Gastroesophageal sphincter (tissue), 4 donors: ENCODE measurements at regions not wholly inside any gene's neighbourhood (a gene's known extent, or its start where the extent isn't known, plus 50 kb on each side); places are given as distances from the start of the nearest gene placed in this dataset.

Experiments used
- ATAC-seq: fragments of 150-250 bp; one replicate; pipeline ENCODE4 v1.9.1; 2016; ENCODE audit warnings: mild to moderate bottlenecking, moderate library complexity
- H3K27ac ChIP-seq, 4 donors: fragments of 200-600 bp; sonication (generic) in 3 of 4; 1 replicate in 3 of 4; 2 replicates in 1 of 4; pipeline ENCODE4 v1.5.1; 2016 to 2019
- H3K27me3 ChIP-seq: fragments of 200-600 bp; sonication (generic); one replicate; pipeline ENCODE4 v1.5.1; 2019
- H3K36me3 ChIP-seq, 2 donors: fragments of 200-600 bp; sonication (generic); one replicate each; pipeline ENCODE4 v1.5.1; 2019; ENCODE audit warnings: control low read depth in 1 of 2
- H3K4me1 ChIP-seq, 3 donors: fragments of 200-600 bp; sonication (generic); 1 replicate in 2 of 3; 2 replicates in 1 of 3; pipeline ENCODE4 v1.5.1; 2016 to 2019; ENCODE audit warnings: control low read depth in 2 of 3
- H3K4me3 ChIP-seq, 2 donors: fragments of 200-600 bp; sonication (generic); one replicate each; pipeline ENCODE4 v1.5.1; 2019; ENCODE audit warnings: mild to moderate bottlenecking in 1 of 2, moderate library complexity in 1 of 2
- H3K9me3 ChIP-seq, 3 donors: fragments of 200-600 bp; sonication (generic); one replicate each; pipeline ENCODE4 v1.5.1; 2017 to 2019; ENCODE audit warnings: control low read depth in 2 of 3
- CTCF ChIP-seq, 4 experiments: fragments of 200-600 bp in 2 of 4; fragments of 450-650 bp in 2 of 4; sonication (generic) in 1 of 4; IDR thresholded peaks; one replicate each; pipeline ENCODE4 v1.5.1; 2017 to 2019; ENCODE audit warnings: antibody characterized with exemption in 4 of 4, mild to moderate bottlenecking in 2 of 4, moderate library complexity in 2 of 4
- EP300 ChIP-seq: sonication (generic); formaldehyde crosslinking; IDR thresholded peaks from one replicate; pipeline ENCODE4 v1.6.1; 2017; ENCODE audit warnings: antibody characterized with exemption, mild to moderate bottlenecking
- POLR2A ChIP-seq, 2 donors: fragments of 450-650 bp; IDR thresholded peaks; one replicate each; pipeline ENCODE4 v1.6.1; 2017; ENCODE audit warnings: antibody characterized with exemption in 2 of 2, mild to moderate bottlenecking in 2 of 2, moderate library complexity in 1 of 2
- POLR2AphosphoS5 ChIP-seq: sonication (generic); formaldehyde crosslinking; IDR thresholded peaks from one replicate; pipeline ENCODE4 v1.6.1; 2017; ENCODE audit warnings: antibody characterized with exemption
- WGBS, 2 donors: methylation state at CpG; one replicate each; pipeline ENCODE4 v1.1.5; 2018; ENCODE audit warnings: low coverage in 1 of 2; 5-methylcytosine and 5-hydroxymethylcytosine counted together

DNA sequence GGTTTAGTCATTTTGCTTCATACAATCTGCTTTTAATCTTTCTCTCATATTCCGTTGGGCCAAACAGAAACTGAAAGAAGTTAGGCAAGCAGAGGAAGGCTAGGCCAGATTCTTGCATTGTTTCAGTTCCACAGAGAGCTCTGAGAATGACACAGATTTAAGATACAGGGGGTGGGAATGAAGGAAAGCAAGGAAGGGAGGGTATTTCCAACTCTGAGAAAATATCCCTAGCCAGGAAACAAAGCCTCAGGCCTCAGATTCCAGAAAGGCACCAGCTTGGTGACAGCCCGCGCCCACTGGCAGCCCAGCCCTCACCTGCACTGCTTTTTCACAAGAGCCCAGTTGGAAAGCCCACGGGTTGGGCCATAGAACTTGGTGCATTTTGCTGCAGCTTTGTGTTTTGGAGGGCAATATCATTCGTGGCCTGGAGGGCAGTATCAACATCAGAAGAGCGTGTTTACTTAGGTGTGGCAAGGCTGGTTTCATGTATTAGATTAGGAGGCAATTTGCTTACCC lies 63.5 kb downstream of the ENC1 start:
- H3K4me1 ChIP-seq = peaks cover 0 to 13% (median 6%) of the 10 kb centered on the region in 3 donors
- peak; percentile 39 for ATAC-seq
- H3K36me3 ChIP-seq = no peaks in the 10 kb centered on the region
- no peak overlapping the region for H3K4me3 ChIP-seq
- H3K27ac ChIP-seq = peak overlapping the region in 3 of 4 donors; percentile 47 to 59 (median 56)
- TF ChIP-seq POLR2A (IDR thresholded peaks at IDR 0.05) = no peak
- no peaks in the 10 kb centered on the region for H3K9me3 ChIP-seq
- no peaks in the 10 kb centered on the region for H3K27me3 ChIP-seq
- WGBS, 2 donors = 52 to 68% methylated on average over 3 to 4 of the region's 6 CpGs

GRCh38 chr5:74575741-74576538 lies 64.6 kb downstream of the ENC1 start:
- Histone ChIP-seq H3K27ac (peak overlapping the region in 3 of 4 donors; percentile 5 to 59 (median 56)), H3K9me3 (no peaks in the 10 kb centered on the region), H3K36me3 (no peaks in the 10 kb centered on the region), H3K4me3 (no peak overlapping the region), H3K27me3 (no peaks in the 10 kb centered on the region), H3K4me1 (peaks cover 0 to 13% (median 6%) of the 10 kb centered on the region in 3 donors)
- 60 to 75% methylated on average over 12 to 15 of the region's 15 CpGs for WGBS, 2 donors
- TF ChIP-seq POLR2AphosphoS5 (peak; percentile 18), EP300 (no peak)
- ATAC-seq = peak; percentile 61

- no peaks in the 10 kb centered on the region for H3K9me3 ChIP-seq
- no peak overlapping the region for H3K4me3 ChIP-seq
- no peak for TF ChIP-seq POLR2A (IDR thresholded peaks at IDR 0.05)
- no peak for TF ChIP-seq CTCF (IDR thresholded peaks at IDR 0.05)
- TF ChIP-seq POLR2AphosphoS5 = no peak
- TF ChIP-seq EP300 = no peak
- H3K4me1 ChIP-seq = no peaks in the 10 kb centered on the region
- no peak overlapping the region for H3K27ac ChIP-seq
- H3K36me3 ChIP-seq = no peaks in the 10 kb centered on the region
- no peaks in the 10 kb centered on the region for H3K27me3 ChIP-seq
- WGBS, 2 donors = 76 to 91% methylated on average over 1 to 2 of the region's 2 CpGs
- no peak for ATAC-seq
Measured at GRCh38 chr5:74570250-74570649, 70.3 kb downstream of the ENC1 start.

DNA sequence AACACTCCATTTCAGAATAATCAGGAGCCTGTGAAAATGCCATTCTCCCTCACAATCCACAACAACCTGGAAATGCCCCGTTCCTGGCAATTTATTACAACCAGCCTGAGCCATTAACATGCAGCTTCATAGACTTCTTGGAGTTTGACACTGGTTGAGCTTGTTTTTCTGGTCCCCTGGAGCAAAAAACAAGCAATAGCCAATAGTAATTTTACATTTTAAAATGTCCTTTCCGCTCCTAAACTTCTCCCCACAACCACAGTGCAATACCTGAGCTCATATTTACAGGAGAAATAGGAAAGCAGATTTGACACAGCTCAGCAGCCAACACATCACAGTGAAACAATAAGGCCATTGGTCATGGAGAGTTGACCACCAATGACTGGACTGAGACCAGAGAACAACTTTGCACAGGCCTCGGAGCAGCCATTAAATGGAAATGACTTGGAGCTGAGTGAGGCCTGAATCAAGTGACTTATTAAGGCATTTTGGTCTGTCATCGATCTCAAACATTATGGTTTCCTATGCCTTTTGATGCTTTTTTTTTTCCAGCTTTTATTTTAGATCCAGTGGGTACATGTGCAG lies 73.0 kb downstream of the ENC1 start:
- no peak for ATAC-seq
- Histone ChIP-seq H3K36me3 (no peaks in the 10 kb centered on the region), H3K4me3 (no peak overlapping the region), H3K27me3 (no peaks in the 10 kb centered on the region), H3K4me1 (no peaks in the 10 kb centered on the region), H3K9me3 (no peaks in the 10 kb centered on the region), H3K27ac (no peak overlapping the region)
- TF ChIP-seq POLR2AphosphoS5 (no peak), EP300 (no peak), CTCF (IDR thresholded peaks at IDR 0.05) (no peak), POLR2A (IDR thresholded peaks at IDR 0.05) (no peak)
- WGBS, 2 donors = 92 to 100% methylated on average over 2 to 4 of the region's 4 CpGs

DNA sequence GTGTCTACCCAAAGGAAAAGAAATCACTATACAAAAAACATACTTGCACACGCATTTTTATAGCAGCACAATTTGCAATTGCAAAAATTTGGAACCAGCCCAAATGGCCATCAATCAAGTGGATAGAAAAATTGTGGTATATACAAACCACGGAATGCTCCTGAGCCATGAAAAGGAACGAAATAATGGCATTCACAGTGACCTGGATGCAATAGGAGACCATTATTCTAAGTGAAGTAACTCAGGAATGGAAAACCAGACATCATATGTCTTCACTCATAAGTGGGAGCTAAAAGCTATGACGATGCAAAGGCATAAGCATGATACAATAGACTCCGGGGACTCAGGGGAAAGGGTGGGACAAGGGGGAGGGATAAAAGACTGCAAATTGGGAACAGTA lies 78.4 kb downstream of the ENC1 start:
- Histone ChIP-seq H3K9me3 (no peaks in the 10 kb centered on the region), H3K36me3 (no peaks in the 10 kb centered on the region), H3K4me3 (no peak overlapping the region), H3K27me3 (no peaks in the 10 kb centered on the region), H3K27ac (no peak overlapping the region), H3K4me1 (no peaks in the 10 kb centered on the region)
- ATAC-seq = no peak
- 40 to 70% methylated on average over 4 to 5 of the region's 5 CpGs for WGBS, 2 donors
- TF ChIP-seq CTCF (IDR thresholded peaks at IDR 0.05) = no peak
- TF ChIP-seq POLR2AphosphoS5 = no peak
- TF ChIP-seq POLR2A (IDR thresholded peaks at IDR 0.05) = no peak
- TF ChIP-seq EP300 = no peak

GRCh38 chr5:74560245-74560644 lies 80.3 kb downstream of the ENC1 start:
- no peaks in the 10 kb centered on the region for H3K9me3 ChIP-seq
- TF ChIP-seq CTCF (IDR thresholded peaks at IDR 0.05) (no peak), POLR2AphosphoS5 (no peak), EP300 (no peak), POLR2A (IDR thresholded peaks at IDR 0.05) (no peak)
- no peak overlapping the region for H3K27ac ChIP-seq
- H3K27me3 ChIP-seq = no peaks in the 10 kb centered on the region
- no peak overlapping the region for H3K4me3 ChIP-seq
- no peaks in the 10 kb centered on the region for H3K4me1 ChIP-seq
- ATAC-seq = no peak
- H3K36me3 ChIP-seq = no peaks in the 10 kb centered on the region
